ENCODE measurements at regions not wholly inside any gene's neighbourhood (a gene's known extent, or its start where the extent isn't known, plus 50 kb on each side); places are given as distances from the start of the nearest gene placed in this dataset.

- DNase-seq (ENCODE audit: extremely low spot score): no peak
- CTCF ChIA-PET: no interaction called here
- POLR2A ChIA-PET: no interaction called here
- no peak for TF ChIP-seq BHLHE40 (IDR thresholded peaks at IDR 0.05; ENCODE audit: borderline replicate concordance)
- TF ChIP-seq ARNT (IDR thresholded peaks at IDR 0.05): no peak
- TF ChIP-seq FOXK2 (IDR thresholded peaks at IDR 0.05): no peak
- no peak for TF ChIP-seq ELF4 (IDR thresholded peaks at IDR 0.05)
- TF ChIP-seq SUZ12 (IDR thresholded peaks at IDR 0.05): no peak
- TF ChIP-seq FOXA1 (IDR thresholded peaks at IDR 0.05): no peak
- TF ChIP-seq TARDBP (IDR thresholded peaks at IDR 0.05): no peak
- no peak for TF ChIP-seq NFRKB (IDR thresholded peaks at IDR 0.05)
- TF ChIP-seq HDGF (IDR thresholded peaks at IDR 0.05; ENCODE audit: borderline replicate concordance): no peak
- no peak for TF ChIP-seq ZNF384 (IDR thresholded peaks at IDR 0.05)
Measured at GRCh38 chrX:20515841-20516461, 249.2 kb upstream of the RPS6KA3 start.

DNA sequence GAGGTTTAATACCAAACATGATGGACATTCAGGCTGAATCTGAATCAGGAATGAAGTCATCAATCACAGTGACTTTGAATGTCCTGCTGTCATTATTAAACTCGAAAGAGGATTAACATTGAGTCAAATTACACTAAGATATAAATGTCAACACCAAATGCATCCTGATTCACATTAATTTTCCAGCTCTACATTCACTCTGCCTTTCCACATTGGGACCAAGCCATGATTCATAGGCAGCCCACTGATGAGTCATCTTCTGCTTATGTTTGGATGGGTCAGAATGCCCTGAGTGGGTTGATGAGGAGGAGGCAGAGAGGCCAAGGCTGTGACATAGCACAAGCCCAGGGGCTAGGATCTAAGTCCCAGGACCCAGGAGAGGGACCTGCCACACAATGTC, 247.6 kb upstream of the RPS6KA3 start:
- no peak for TF ChIP-seq L3MBTL2 (conservative IDR thresholded peaks at IDR 0.05)
- TF ChIP-seq, protein P1, sequence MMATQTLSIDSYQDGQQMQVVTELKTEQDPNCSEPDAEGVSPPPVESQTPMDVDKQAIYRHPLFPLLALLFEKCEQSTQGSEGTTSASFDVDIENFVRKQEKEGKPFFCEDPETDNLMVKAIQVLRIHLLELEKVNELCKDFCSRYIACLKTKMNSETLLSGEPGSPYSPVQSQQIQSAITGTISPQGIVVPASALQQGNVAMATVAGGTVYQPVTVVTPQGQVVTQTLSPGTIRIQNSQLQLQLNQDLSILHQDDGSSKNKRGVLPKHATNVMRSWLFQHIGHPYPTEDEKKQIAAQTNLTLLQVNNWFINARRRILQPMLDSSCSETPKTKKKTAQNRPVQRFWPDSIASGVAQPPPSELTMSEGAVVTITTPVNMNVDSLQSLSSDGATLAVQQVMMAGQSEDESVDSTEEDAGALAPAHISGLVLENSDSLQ (IDR thresholded peaks at IDR 0.05): peak; percentile 49
- ChIA-PET CTCF (interaction anchor here (0.6 kb wide), 1 partner anchor 16 kb away, joined by 3 read pairs; no protein-coding TSS in a partner anchor), POLR2A (no interaction called here)
- DNase-seq (ENCODE audit: extremely low spot score): no peak

DNA sequence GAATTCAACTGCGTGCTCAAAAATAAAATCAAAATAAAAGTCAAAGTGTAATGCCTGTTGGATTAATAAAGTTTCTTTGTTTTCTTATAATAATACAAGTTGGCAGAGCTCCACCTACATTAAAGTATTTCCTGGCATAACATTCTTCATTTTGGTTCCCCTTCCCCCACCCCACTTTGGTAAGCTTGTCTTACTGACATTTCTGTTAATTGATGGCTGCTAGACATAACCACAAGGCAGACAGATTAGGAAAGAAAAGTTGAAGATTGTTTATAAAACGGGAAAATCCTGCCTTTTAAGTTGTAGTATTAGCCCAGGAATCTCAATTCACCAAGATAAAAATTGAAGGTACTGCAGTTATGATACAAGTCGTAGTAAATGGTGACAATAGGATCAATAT, 246.5 kb upstream of the RPS6KA3 start:
- no peak for TF ChIP-seq TARDBP (IDR thresholded peaks at IDR 0.05)
- TF ChIP-seq CTBP1 (IDR thresholded peaks at IDR 0.05; ENCODE audit: borderline replicate concordance): no peak
- no peak for TF ChIP-seq ARNT (IDR thresholded peaks at IDR 0.05)
- no peak for TF ChIP-seq SUZ12 (IDR thresholded peaks at IDR 0.05)
- TF ChIP-seq ELF4 (IDR thresholded peaks at IDR 0.05): no peak
- no peak for TF ChIP-seq NFRKB (IDR thresholded peaks at IDR 0.05)
- no peak for DNase-seq (ENCODE audit: extremely low spot score)
- ChIA-PET POLR2A (no interaction called here), CTCF (no interaction called here)

- CTCF ChIA-PET: no interaction called here
- POLR2A ChIA-PET: no interaction called here
- no peak for DNase-seq (ENCODE audit: extremely low spot score)
- TF ChIP-seq L3MBTL2 (conservative IDR thresholded peaks at IDR 0.05) (no peak), NFRKB (IDR thresholded peaks at IDR 0.05) (no peak), ZNF384 (IDR thresholded peaks at IDR 0.05) (no peak), TARDBP (IDR thresholded peaks at IDR 0.05) (no peak), BHLHE40 (IDR thresholded peaks at IDR 0.05; ENCODE audit: borderline replicate concordance) (no peak), SUZ12 (IDR thresholded peaks at IDR 0.05) (no peak), FOXA1 (IDR thresholded peaks at IDR 0.05) (no peak), HDGF (IDR thresholded peaks at IDR 0.05; ENCODE audit: borderline replicate concordance) (no peak), FOXM1 (IDR thresholded peaks at IDR 0.05; ENCODE audit: borderline replicate concordance) (no peak)
Measured at GRCh38 chrX:20511792-20512191, 245.1 kb upstream of the RPS6KA3 start.

GRCh38 chrX:20507901-20508620, 241.4 kb upstream of the RPS6KA3 start:
- TF ChIP-seq ELF4 (IDR thresholded peaks at IDR 0.05) (no peak), ZNF384 (IDR thresholded peaks at IDR 0.05) (no peak), SUZ12 (IDR thresholded peaks at IDR 0.05) (no peak), TARDBP (IDR thresholded peaks at IDR 0.05) (no peak), L3MBTL2 (conservative IDR thresholded peaks at IDR 0.05) (no peak)
- ChIA-PET POLR2A (no interaction called here), CTCF (no interaction called here)
- DNase-seq (ENCODE audit: extremely low spot score): no peak

DNA sequence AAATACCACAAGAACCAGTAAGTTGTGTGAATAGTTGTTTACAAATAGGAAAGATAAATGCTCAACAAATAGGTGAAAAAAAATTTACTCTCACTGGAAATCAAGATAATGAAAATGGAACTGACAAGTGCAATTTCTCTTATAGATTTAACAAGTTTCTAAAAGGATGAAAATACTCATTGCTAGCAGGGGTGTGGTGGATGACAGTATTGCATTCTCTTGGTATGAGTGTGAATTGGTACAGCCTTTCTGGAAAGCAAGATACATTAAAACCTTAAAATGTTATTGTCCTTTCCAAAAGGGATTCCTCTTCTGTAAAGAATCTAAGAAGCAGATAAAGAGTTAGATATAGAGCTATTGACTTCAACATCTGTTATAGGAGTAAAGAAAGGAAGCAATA, 240.0 kb upstream of the RPS6KA3 start:
- CTCF ChIA-PET: no interaction called here
- no peak for DNase-seq (ENCODE audit: extremely low spot score)
- TF ChIP-seq BHLHE40 (IDR thresholded peaks at IDR 0.05; ENCODE audit: borderline replicate concordance) (no peak), SP1 (IDR thresholded peaks at IDR 0.05) (no peak), L3MBTL2 (conservative IDR thresholded peaks at IDR 0.05) (no peak), FOXM1 (IDR thresholded peaks at IDR 0.05; ENCODE audit: borderline replicate concordance) (no peak), ELF4 (IDR thresholded peaks at IDR 0.05) (no peak), FOXA1 (IDR thresholded peaks at IDR 0.05) (no peak), ZNF384 (IDR thresholded peaks at IDR 0.05) (no peak), LEF1 (IDR thresholded peaks at IDR 0.05; ENCODE audit: borderline replicate concordance) (no peak), HDGF (IDR thresholded peaks at IDR 0.05; ENCODE audit: borderline replicate concordance) (no peak), NFRKB (IDR thresholded peaks at IDR 0.05) (no peak), ARNT (IDR thresholded peaks at IDR 0.05) (no peak)
- TF ChIP-seq, protein P1 (IDR thresholded peaks at IDR 0.05): no peak
- POLR2A ChIA-PET: no interaction called here

DNA sequence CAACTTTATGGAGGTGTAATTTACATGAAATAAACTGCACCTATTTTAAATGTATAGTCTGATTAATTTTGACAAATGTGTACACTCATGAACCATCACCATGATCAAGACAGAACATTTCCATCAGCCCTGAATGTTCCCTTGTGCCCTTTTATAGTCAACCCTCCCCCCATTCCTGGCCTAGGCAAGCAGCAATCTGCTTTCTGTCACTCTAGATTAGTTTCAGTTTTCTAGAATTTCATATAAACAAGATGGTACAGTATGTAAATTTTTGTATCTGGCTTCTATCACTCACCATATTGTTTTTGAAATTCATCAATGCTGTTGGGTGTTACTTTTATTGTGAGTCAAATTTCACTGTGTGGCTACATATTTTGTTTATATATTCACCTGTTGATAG, 234.2 kb upstream of the RPS6KA3 start:
- no peak for TF ChIP-seq NFRKB (IDR thresholded peaks at IDR 0.05)
- TF ChIP-seq ZNF384 (IDR thresholded peaks at IDR 0.05): no peak
- no peak for TF ChIP-seq BHLHE40 (IDR thresholded peaks at IDR 0.05; ENCODE audit: borderline replicate concordance)
- no peak for TF ChIP-seq FOXA1 (IDR thresholded peaks at IDR 0.05)
- TF ChIP-seq L3MBTL2 (conservative IDR thresholded peaks at IDR 0.05): no peak
- TF ChIP-seq ELF4 (IDR thresholded peaks at IDR 0.05): no peak
- TF ChIP-seq FOXK2 (IDR thresholded peaks at IDR 0.05): no peak
- TF ChIP-seq LEF1 (IDR thresholded peaks at IDR 0.05; ENCODE audit: borderline replicate concordance): no peak
- no peak for TF ChIP-seq TARDBP (IDR thresholded peaks at IDR 0.05)
- TF ChIP-seq FOXM1 (IDR thresholded peaks at IDR 0.05; ENCODE audit: borderline replicate concordance): no peak
- no peak for TF ChIP-seq CTBP1 (IDR thresholded peaks at IDR 0.05; ENCODE audit: borderline replicate concordance)
- TF ChIP-seq HDGF (IDR thresholded peaks at IDR 0.05; ENCODE audit: borderline replicate concordance): no peak
- TF ChIP-seq, protein P1 (IDR thresholded peaks at IDR 0.05): no peak
- TF ChIP-seq ARNT (IDR thresholded peaks at IDR 0.05): no peak
- no peak for TF ChIP-seq SUZ12 (IDR thresholded peaks at IDR 0.05)
- no peak for TF ChIP-seq SP1 (IDR thresholded peaks at IDR 0.05)
- no peak for DNase-seq (ENCODE audit: extremely low spot score)
- ChIA-PET POLR2A (no interaction called here), CTCF (no interaction called here)
